Stomach smooth muscle (tissue), 2 donors: ENCODE measurements at regions not wholly inside any gene's neighbourhood (a gene's known extent, or its start where the extent isn't known, plus 50 kb on each side); places are given as distances from the start of the nearest gene placed in this dataset.

Experiments used
- H3K27ac ChIP-seq: one replicate; pipeline ENCODE4 v1.7.0; 2013; ENCODE audit warnings: mild to moderate bottlenecking, low read length, inconsistent platforms
- H3K27me3 ChIP-seq, 2 donors: one replicate each; pipeline ENCODE4 v1.7.0; 2013; ENCODE audit warnings: low read length in 2 of 2; ENCODE audit not compliant: insufficient read depth in 2 of 2, control insufficient read depth in 1 of 2
- H3K36me3 ChIP-seq, 2 donors: one replicate each; pipeline ENCODE4 v1.7.0; 2013; ENCODE audit warnings: low read length in 2 of 2; ENCODE audit not compliant: control insufficient read depth in 2 of 2, insufficient read depth in 2 of 2
- H3K4me1 ChIP-seq: one replicate; pipeline ENCODE4 v1.7.0; 2013; ENCODE audit warnings: low read length; ENCODE audit not compliant: control insufficient read depth, insufficient read depth
- H3K4me3 ChIP-seq, 2 donors: one replicate each; pipeline ENCODE4 v1.7.0; 2013; ENCODE audit warnings: low read length in 2 of 2
- H3K9ac ChIP-seq, 2 donors: one replicate each; pipeline ENCODE4 v1.7.0; 2013; ENCODE audit warnings: low read length in 2 of 2, mild to moderate bottlenecking in 1 of 2
- H3K9me3 ChIP-seq, 2 donors: one replicate each; pipeline ENCODE4 v1.7.0; 2013; ENCODE audit warnings: low read length in 2 of 2; ENCODE audit not compliant: control insufficient read depth in 2 of 2
- donor health status: healthy.
- donor health status: Pancreatic carcinoma.

GRCh38 chr3:182261041-182261440 lies 532.3 kb upstream of the ATP11B start:
- Histone ChIP-seq H3K27ac (no peak overlapping the region), H3K9me3 (no peaks in the 10 kb centered on the region), H3K9ac (no peak overlapping the region), H3K4me1 (no peaks in the 10 kb centered on the region), H3K36me3 (no peaks in the 10 kb centered on the region), H3K4me3 (no peak overlapping the region), H3K27me3 (peaks cover 2 to 17% of the 10 kb centered on the region in 2 donors)

GRCh38 chr3:182268711-182269110 lies 524.6 kb upstream of the ATP11B start:
- no peak overlapping the region for H3K9ac ChIP-seq
- H3K9me3 ChIP-seq: peaks cover 0 to 3% of the 10 kb centered on the region in 2 donors
- peaks cover 0 to 5% of the 10 kb centered on the region in 2 donors for H3K27me3 ChIP-seq
- no peak overlapping the region for H3K27ac ChIP-seq
- H3K4me3 ChIP-seq: no peak overlapping the region
- no peaks in the 10 kb centered on the region for H3K4me1 ChIP-seq
- no peaks in the 10 kb centered on the region for H3K36me3 ChIP-seq

DNA sequence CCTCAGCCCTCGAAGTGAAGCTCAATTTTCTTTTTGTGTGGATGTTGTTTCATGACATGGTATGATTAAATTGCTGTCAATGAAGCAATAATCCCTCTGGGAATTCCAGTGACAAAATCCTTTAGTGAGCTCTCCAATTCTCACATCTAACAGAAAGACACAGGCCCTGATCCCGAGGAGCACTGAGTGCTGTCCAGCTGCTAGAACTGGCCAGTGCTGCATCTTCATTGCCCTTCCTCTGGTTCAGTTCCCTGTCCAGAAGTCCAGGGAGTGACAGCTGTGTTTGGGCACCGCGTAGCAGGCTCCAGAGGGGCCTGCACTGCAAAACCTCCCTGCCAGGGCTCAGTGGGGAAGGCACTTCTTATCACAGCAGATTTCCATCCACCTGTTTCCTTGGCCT lies 516.8 kb upstream of the ATP11B start:
- H3K4me3 ChIP-seq: no peak overlapping the region
- no peaks in the 10 kb centered on the region for H3K27me3 ChIP-seq
- no peaks in the 10 kb centered on the region for H3K36me3 ChIP-seq
- no peaks in the 10 kb centered on the region for H3K9me3 ChIP-seq
- H3K27ac ChIP-seq: no peak overlapping the region
- no peaks in the 10 kb centered on the region for H3K4me1 ChIP-seq
- H3K9ac ChIP-seq: no peak overlapping the region

DNA sequence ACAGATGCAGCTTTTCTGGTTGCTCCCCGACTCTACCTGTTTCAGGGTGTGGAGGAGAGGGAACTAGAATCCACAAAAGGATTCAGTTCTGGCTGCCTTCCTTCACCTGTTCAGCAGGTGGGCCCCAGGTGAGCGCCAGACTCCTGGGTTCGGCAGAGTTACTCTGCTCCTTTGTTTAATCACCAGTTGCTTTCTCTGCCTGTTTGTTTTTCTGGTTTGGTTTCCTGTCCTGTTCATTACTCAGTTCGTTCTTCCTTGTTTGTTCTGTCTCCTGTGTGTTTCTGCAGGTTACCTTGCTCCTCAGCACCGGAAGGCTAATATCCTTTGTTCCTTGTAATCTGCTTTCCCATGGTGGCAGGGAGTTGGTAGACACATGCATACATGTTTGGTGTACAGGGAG lies 508.5 kb upstream of the ATP11B start:
- no peak overlapping the region for H3K9ac ChIP-seq
- no peak overlapping the region for H3K27ac ChIP-seq
- no peaks in the 10 kb centered on the region for H3K36me3 ChIP-seq
- no peak overlapping the region for H3K4me3 ChIP-seq
- H3K27me3 ChIP-seq: no peaks in the 10 kb centered on the region
- H3K4me1 ChIP-seq: no peaks in the 10 kb centered on the region
- H3K9me3 ChIP-seq: peaks cover 0 to 2% of the 10 kb centered on the region in 2 donors

GRCh38 chr3:182292591-182292990 lies 500.7 kb upstream of the ATP11B start:
- Histone ChIP-seq H3K4me3 (no peak overlapping the region), H3K27me3 (no peaks in the 10 kb centered on the region), H3K4me1 (no peaks in the 10 kb centered on the region), H3K9ac (no peak overlapping the region), H3K27ac (no peak overlapping the region), H3K9me3 (no peaks in the 10 kb centered on the region), H3K36me3 (no peaks in the 10 kb centered on the region)

DNA sequence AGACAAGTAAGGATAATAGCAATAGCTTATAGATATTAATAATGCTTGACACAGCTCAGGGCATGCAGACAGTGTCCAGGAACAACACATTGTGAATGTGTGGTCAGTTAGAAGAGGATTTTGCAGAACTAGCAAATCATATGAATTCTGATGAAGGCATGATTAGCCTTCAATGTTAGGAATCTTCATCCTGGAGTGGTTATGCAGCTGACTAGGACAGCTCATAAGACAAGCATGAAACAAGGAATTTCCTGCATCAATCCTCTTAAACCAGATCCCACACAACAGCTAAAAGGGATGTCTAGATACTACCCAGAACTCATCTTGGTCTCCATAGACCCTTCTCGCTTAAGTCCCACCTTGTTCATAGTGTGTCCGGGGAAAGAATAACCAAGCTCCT lies 499.0 kb upstream of the ATP11B start:
- Histone ChIP-seq H3K4me3 (no peak overlapping the region), H3K9me3 (no peaks in the 10 kb centered on the region), H3K36me3 (no peaks in the 10 kb centered on the region), H3K4me1 (no peaks in the 10 kb centered on the region), H3K27me3 (no peaks in the 10 kb centered on the region), H3K27ac (no peak overlapping the region), H3K9ac (no peak overlapping the region)

DNA sequence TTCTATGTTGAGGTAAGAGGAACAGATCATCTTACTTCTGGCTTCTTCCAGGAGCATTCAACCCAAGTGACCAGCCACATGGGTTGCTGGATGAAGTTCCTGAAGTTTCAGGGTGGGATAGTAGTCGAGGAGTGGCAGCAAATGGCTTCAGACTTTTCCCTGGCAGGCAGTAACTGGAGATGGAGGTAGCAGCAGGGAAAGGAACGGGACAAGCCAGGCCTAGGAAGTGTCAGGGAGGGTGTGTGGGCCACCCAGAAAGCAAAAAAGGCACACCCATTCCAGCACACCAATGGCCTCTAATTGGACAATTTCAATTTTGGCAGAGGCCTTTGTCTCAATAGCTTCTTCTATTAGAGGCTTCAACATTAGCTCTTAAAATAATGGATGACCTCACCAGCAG lies 498.6 kb upstream of the ATP11B start:
- Histone ChIP-seq H3K27ac (no peak overlapping the region), H3K9me3 (no peaks in the 10 kb centered on the region), H3K4me3 (no peak overlapping the region), H3K9ac (no peak overlapping the region), H3K36me3 (no peaks in the 10 kb centered on the region), H3K27me3 (no peaks in the 10 kb centered on the region), H3K4me1 (no peaks in the 10 kb centered on the region)

GRCh38 chr3:182300266-182300665 lies 493.0 kb upstream of the ATP11B start:
- H3K27me3 ChIP-seq: no peaks in the 10 kb centered on the region
- no peaks in the 10 kb centered on the region for H3K9me3 ChIP-seq
- no peaks in the 10 kb centered on the region for H3K4me1 ChIP-seq
- no peak overlapping the region for H3K9ac ChIP-seq
- no peaks in the 10 kb centered on the region for H3K36me3 ChIP-seq
- H3K27ac ChIP-seq: no peak overlapping the region
- no peak overlapping the region for H3K4me3 ChIP-seq

DNA sequence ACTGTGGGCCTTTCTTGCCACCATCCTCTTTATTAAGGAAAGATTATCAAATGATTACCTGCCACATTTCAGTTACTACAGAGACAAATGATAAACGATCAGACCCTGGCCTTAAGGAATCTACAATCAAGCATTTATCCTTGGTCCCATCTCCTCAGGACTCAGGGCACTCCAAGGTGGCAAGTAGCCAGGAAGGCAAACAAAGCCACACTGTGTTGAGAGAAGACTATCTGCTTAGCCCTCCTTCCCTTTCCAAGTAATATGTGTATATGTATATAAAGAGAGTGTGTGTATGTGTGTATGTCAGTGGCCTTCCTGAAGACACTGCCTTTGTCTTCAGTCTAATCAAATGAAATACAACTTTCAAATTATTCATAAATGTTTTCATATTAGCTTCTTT lies 490.1 kb upstream of the ATP11B start:
- no peak overlapping the region for H3K9ac ChIP-seq
- no peaks in the 10 kb centered on the region for H3K36me3 ChIP-seq
- H3K4me1 ChIP-seq: no peaks in the 10 kb centered on the region
- H3K27me3 ChIP-seq: no peaks in the 10 kb centered on the region
- no peaks in the 10 kb centered on the region for H3K9me3 ChIP-seq
- no peak overlapping the region for H3K27ac ChIP-seq
- no peak overlapping the region for H3K4me3 ChIP-seq

DNA sequence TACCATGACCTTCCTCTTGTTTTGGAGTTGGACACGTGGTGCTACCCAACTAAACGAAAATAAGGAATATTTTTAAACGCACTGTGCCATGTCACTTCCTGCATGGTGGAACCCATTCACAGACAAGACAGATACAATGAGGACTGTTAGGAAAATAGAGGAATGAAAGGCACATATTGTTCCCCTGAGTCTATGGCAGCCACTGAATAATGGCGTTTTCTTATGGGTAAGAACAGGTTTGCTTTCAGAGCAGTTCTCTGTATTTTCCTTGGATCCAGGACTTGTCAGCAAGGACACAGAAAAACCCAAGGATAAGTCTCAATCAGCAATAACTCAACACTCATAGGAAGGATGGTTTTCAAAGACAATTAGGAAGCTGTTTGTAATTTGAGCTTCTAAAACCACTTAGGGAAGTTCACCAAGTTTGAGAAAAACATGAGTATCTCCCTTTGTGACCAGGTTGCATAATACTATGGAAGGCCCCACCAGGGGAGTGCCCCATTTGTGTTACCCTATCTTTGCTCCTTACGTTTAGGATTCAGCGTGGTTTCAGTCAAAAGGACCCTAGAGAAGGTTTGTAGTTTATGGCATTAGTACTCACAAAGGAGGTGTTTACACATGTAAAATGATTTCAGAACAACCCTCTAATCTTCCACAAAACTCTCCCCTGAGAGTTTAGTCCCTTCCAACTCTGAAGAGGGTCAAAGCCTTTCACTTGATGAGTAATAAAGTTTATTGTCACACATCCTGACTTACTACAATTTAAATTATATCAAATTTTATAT lies 487.2 kb upstream of the ATP11B start:
- Histone ChIP-seq H3K4me3 (no peak overlapping the region), H3K27ac (no peak overlapping the region), H3K36me3 (no peaks in the 10 kb centered on the region), H3K9ac (no peak overlapping the region), H3K9me3 (no peaks in the 10 kb centered on the region), H3K4me1 (no peaks in the 10 kb centered on the region), H3K27me3 (no peaks in the 10 kb centered on the region)

DNA sequence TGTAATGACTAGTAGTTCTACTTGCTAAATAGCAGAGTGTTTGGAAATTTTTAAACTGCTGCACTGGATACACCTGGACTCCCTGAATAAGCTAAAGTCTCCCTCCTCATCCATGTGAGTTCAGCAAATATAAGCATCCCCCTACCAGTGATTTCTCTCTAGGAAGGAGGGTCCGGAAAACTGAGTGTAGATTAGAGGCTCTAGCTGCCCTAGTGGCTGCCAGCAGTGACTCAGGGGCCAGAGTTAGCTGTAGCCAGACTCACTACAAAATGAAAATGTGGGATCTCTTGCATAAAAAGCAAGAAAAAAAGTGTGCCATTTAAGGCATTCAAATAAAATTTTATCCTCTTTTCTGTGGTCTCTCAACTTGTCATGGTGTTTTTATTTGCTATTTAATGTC lies 485.0 kb upstream of the ATP11B start:
- no peaks in the 10 kb centered on the region for H3K4me1 ChIP-seq
- H3K9ac ChIP-seq: no peak overlapping the region
- H3K27me3 ChIP-seq: no peaks in the 10 kb centered on the region
- no peaks in the 10 kb centered on the region for H3K9me3 ChIP-seq
- H3K36me3 ChIP-seq: no peaks in the 10 kb centered on the region
- no peak overlapping the region for H3K27ac ChIP-seq
- H3K4me3 ChIP-seq: no peak overlapping the region
